OCI-LY7 (cell line): ENCODE measurements at regions not wholly inside any gene's neighbourhood (a gene's known extent, or its start where the extent isn't known, plus 50 kb on each side); places are given as distances from the start of the nearest gene placed in this dataset.

ENCODE experiments used
- BruUV-seq: library from RNA; stranded (reverse); fragments of 400-500 nt; replicated peaks from 2 replicates; lab custom pipeline; 2021; lab: Mats Ljungman, UMichigan
- CTCF ChIA-PET: fragments of 300-600 bp; sonication (Branson Sonifier 250); formaldehyde crosslinking; loops from one replicate; lab custom pipeline; 2022; ENCODE audit warnings: antibody characterized with exemption; ENCODE audit not compliant: unreplicated experiment; lab: Charles Lee
- POLR2A ChIA-PET: fragments of 300-600 bp; sonication (Branson Sonifier 250); formaldehyde crosslinking; loops from one replicate; lab custom pipeline; 2022; ENCODE audit warnings: antibody characterized with exemption; lab: Charles Lee
- DNase-seq: peaks from one replicate; pipeline ENCODE4 v3.0.0-alpha.2; 2015; ENCODE audit warnings: low spot score
- H2AFZ ChIP-seq: fragments of 200-600 bp; sonication (generic), shearing (Covaris generic); 2 replicates; pipeline ENCODE4 v1.6.1; 2014; ENCODE audit warnings: mild to moderate bottlenecking, antibody characterized with exemption, low read length, moderate library complexity
- H3K27ac ChIP-seq: fragments of 200-600 bp; sonication (generic); 2 replicates; pipeline ENCODE4 v1.5.1; 2014; ENCODE audit warnings: mixed run types, low read depth, mild to moderate bottlenecking, moderate library complexity, low read length, inconsistent platforms; ENCODE audit not compliant: poor library complexity, severe bottlenecking
- H3K36me3 ChIP-seq: fragments of 200-600 bp; sonication (generic); 2 replicates; pipeline ENCODE4 v1.6.1; 2014; ENCODE audit warnings: mild to moderate bottlenecking, antibody characterized with exemption, low read length, moderate library complexity, mixed read lengths; ENCODE audit not compliant: insufficient read depth
- H3K4me1 ChIP-seq: fragments of 200-600 bp; sonication (generic); 2 replicates; pipeline ENCODE4 v1.5.1; 2014; ENCODE audit warnings: mild to moderate bottlenecking, low read length; ENCODE audit not compliant: insufficient read depth, poor library complexity, severe bottlenecking
- H3K4me2 ChIP-seq: fragments of 200-600 bp; sonication (generic); 2 replicates; pipeline ENCODE4 v1.6.1; 2014; ENCODE audit warnings: mild to moderate bottlenecking, low read length
- H3K4me3 ChIP-seq: fragments of 200-600 bp; sonication (generic); 2 replicates; pipeline ENCODE4 v1.5.1; 2014; ENCODE audit warnings: mild to moderate bottlenecking, low read depth, low read length; ENCODE audit not compliant: poor library complexity, severe bottlenecking
- H3K79me2 ChIP-seq: fragments of 200-600 bp; sonication (generic); 2 replicates; pipeline ENCODE4 v1.6.1; 2016; ENCODE audit warnings: low read depth, mild to moderate bottlenecking, low read length, moderate library complexity, mixed read lengths; ENCODE audit not compliant: insufficient read depth
- H3K9me2 ChIP-seq: fragments of 200-600 bp; sonication (generic); 2 replicates; pipeline ENCODE4 v1.6.1; 2016; ENCODE audit warnings: mild to moderate bottlenecking, low read length, mixed read lengths; ENCODE audit not compliant: insufficient read depth
- H3K9me3 ChIP-seq: fragments of 200-600 bp; sonication (generic); 2 replicates; pipeline ENCODE4 v1.6.1; 2014; ENCODE audit warnings: mild to moderate bottlenecking, mixed run types, low read length, mixed read lengths
- H4K20me1 ChIP-seq: fragments of 200-600 bp; sonication (generic); 2 replicates; pipeline ENCODE4 v1.6.1; 2014; ENCODE audit warnings: mild to moderate bottlenecking, antibody characterized with exemption, low read length, moderate library complexity, mixed read lengths; ENCODE audit not compliant: insufficient read depth
- CTCF ChIP-seq: fragments of 200-600 bp; sonication (generic); conservative IDR thresholded peaks from 2 replicates; pipeline ENCODE4 v1.5.1; 2014; ENCODE audit warnings: mild to moderate bottlenecking, antibody characterized with exemption, low read length, moderate library complexity, mixed read lengths
- EZH2phosphoT487 ChIP-seq: fragments of 200-600 bp; sonication (generic); IDR thresholded peaks from 2 replicates; pipeline ENCODE4 v1.6.1; 2018; ENCODE audit warnings: low read depth, borderline replicate concordance, mild to moderate bottlenecking, mixed run types, antibody characterized with exemption, low read length, moderate library complexity, mixed read lengths
- intact Hi-C: fragments of 100-400 bp; cut with micrococcal nuclease; formaldehyde crosslinking; loops from one replicate; pipeline ENCODE4 v1.10.0; 2022; ENCODE audit not compliant: unreplicated experiment

DNA sequence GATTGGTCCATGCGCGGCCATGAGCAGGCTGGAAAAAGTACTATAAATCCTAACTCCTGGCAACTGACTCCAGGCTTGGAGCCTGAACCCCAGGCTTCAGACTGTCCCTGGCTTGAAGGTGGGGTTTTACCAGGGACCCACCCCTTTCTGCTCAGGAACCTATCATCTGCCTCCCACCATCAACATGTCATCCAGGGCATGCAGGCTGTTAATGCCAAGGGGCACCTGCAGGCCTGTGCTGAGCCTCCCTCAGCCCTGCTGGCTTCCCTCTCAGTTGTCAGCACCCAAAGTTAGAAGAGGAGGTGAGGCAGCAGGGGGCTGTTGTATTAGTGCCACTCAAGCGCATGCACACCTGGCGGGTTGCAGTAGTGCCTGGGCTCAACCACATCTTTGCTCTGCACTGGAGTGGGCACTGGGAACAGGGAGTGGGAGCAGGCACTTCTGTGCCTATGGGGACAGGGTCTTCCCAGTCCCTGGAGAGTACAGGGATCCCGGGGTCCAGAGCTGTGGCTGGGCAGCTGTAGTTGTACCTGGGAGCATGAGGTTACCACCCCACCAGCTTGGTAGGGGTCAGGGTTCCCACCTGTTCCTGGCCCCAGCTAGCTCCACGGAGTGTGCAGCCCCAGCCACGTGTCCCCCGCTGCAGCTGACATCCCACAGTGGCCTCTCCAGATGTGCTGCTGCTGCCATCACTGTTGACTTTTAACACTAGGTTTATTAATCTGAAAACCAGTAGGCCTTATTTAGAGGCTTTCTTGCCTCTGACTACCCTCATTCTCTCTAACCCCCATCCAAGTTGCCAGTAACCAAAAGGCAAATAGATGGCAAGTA, 306.2 kb upstream of the RIOK2 start:
- TF ChIP-seq CTCF (no peak), EZH2phosphoT487 (no peak)
- Histone ChIP-seq H3K9me2 (no peaks in the 10 kb centered on the region), H4K20me1 (no peaks in the 10 kb centered on the region), H3K4me2 (no peak overlapping the region), H3K27ac (no peak overlapping the region), H3K79me2 (no peaks in the 10 kb centered on the region), H2AFZ (no peak overlapping the region), H3K9me3 (no peaks in the 10 kb centered on the region), H3K36me3 (no peaks in the 10 kb centered on the region), H3K4me3 (no peak overlapping the region), H3K4me1 (no peaks in the 10 kb centered on the region)
- intact Hi-C loops: no loop called here
- CTCF ChIA-PET: no interaction called here
- DNase-seq: no peak
- BruUV-seq: no TSS peak
- POLR2A ChIA-PET: no interaction called here

GRCh38 chr5:97494465-97494864, 311.4 kb upstream of the RIOK2 start:
- TF ChIP-seq EZH2phosphoT487 (no peak), CTCF (no peak)
- Histone ChIP-seq H3K27ac (no peak overlapping the region), H3K4me1 (no peaks in the 10 kb centered on the region), H2AFZ (no peak overlapping the region), H4K20me1 (no peaks in the 10 kb centered on the region), H3K79me2 (no peaks in the 10 kb centered on the region), H3K9me3 (no peaks in the 10 kb centered on the region), H3K9me2 (no peaks in the 10 kb centered on the region), H3K36me3 (no peaks in the 10 kb centered on the region), H3K4me3 (no peak overlapping the region), H3K4me2 (no peak overlapping the region)
- CTCF ChIA-PET: no interaction called here
- DNase-seq: no peak
- intact Hi-C loops: no loop called here
- POLR2A ChIA-PET: interaction anchor here (0.7 kb wide), 1 partner anchor 31 kb away, joined by 4 read pairs; no protein-coding TSS in a partner anchor
- no TSS peak for BruUV-seq

- no peaks in the 10 kb centered on the region for H3K36me3 ChIP-seq
- H3K9me2 ChIP-seq: no peaks in the 10 kb centered on the region
- BruUV-seq: no TSS peak
- intact Hi-C loops: no loop called here
- no peaks in the 10 kb centered on the region for H3K79me2 ChIP-seq
- no peaks in the 10 kb centered on the region for H3K9me3 ChIP-seq
- H3K4me3 ChIP-seq: no peak overlapping the region
- H3K27ac ChIP-seq: no peak overlapping the region
- no peaks in the 10 kb centered on the region for H3K4me1 ChIP-seq
- no peak for DNase-seq
- no peak for TF ChIP-seq EZH2phosphoT487
- TF ChIP-seq CTCF: no peak
- ChIA-PET CTCF (no interaction called here), POLR2A (interaction anchor here (0.7 kb wide), 1 partner anchor 31 kb away, joined by 4 read pairs; no protein-coding TSS in a partner anchor)
- H2AFZ ChIP-seq: no peak overlapping the region
- no peaks in the 10 kb centered on the region for H4K20me1 ChIP-seq
- H3K4me2 ChIP-seq: no peak overlapping the region
Observed at GRCh38 chr5:97495301-97495700, 312.3 kb upstream of the RIOK2 start.
